ENCODE measurements at regions not wholly inside any gene's neighbourhood (a gene's known extent, or its start where the extent isn't known, plus 50 kb on each side); places are given as distances from the start of the nearest gene placed in this dataset.

DNA sequence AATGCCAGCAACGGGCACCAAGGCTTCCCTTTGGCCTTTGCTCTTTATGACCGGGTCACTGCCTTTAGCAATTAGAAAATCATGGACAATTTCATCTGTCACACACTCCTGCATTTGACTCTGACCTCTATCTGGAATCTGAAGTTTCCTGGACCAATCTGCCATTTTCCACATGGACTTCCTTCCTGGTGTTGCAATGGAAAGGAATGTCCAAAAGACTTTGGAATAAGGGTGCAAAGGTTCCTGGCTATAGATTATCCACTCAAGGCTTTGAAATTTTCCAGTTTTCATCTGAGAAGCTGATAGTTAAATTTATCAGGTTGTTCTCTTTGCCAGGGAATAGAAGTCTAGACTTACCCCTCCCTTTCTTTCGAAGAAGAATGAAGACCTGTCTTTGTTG is 523.1 kb upstream of the ZNF462 start:
- no peak for DNase-seq

DNA sequence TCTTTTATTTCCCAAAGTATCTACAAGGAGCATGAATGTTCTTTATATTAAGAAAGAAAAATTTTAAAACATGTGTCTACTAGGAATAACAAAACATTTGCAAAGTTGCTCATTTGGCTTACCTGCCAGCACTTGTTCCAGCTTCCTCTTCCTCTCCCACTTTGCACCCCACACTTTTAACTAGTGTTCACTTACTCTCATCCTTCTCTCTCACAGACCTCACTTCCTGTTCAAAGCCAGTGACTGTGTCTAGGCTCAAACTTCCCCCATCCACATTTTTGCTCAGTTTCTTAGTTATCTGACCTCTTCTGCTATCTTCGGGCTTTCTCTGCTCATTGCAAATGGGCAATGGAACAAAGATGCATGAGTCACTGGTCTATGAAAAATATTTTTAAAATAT is 512.2 kb upstream of the ZNF462 start:
- no peak for DNase-seq

DNA sequence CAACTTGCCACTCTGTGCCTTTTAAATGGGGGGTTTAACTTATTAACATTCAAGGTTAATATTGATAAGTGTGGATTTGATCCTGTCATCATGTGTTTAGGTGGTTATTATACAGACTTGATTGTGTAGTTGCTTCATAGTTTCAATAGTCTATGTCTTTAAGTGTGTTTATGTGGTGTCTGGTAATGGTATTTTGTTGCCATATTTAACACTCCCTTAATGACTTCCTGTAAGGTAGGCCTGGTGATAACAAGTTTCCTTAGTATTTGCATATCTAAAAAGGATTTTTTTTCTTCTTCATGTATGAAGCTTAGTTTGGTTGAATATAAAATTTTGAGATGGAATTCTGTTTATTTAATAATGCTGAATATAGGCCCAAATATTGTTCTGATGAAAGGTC is 506.0 kb upstream of the ZNF462 start:
- DNase-seq, result no peak

DNA sequence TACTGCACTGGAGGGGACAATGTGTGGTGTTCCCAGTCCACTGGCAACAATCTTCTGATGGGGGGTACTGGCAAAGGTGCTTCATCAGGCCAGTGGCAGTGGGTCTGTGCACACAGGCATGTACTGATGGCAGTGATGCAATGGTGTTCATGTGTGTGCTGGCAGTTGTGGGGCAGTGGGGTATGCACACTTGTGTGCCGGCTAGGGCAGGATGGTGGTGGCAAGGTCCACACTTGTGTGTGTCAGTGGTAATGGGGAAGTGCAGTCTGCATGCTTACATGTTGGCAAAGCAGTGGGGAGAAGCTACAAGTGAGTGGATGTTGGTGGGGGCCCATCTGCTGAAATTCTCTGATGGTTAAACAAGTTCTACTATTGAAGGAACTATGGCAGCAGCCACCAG is 504.6 kb upstream of the ZNF462 start:
- DNase-seq, result no peak

DNA sequence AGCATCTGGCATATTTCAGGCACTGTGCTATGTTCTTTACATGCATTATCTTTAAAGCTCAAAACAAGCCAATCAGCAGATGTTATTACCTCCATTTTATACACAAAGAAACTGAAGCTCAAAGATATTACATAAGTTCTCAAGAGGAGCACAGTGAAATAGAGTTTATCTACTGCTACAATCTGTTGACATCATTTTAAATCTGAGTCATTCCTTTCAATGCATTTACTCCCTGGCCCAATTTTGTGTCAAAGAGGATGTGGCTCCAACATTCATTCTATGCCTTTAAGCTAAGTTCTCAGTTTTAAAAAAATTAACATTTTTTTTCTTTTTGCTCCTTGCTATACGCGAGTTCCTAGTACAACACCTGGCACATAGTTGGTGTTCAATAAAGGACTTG is 486.3 kb upstream of the ZNF462 start:
- DNase-seq, result no peak

DNA sequence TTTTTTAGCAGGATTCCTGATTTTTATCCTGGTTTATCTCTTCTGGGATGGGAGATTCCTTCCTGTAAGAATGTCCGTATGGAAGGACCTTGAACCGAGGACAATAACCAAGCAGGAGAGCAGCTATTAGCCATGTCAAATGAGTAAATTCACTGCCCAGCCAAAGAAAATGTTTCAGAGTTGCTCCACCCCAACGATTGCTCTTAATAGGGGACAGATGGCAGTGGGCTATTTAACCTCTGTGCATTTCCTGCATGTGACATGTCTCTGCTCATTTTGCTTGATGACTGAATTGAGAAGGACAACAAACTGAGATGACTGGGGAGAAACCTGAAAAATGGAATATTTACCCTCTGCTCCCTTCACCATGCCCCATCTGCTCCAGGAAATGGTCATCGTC is 479.9 kb upstream of the ZNF462 start:
- no peak for DNase-seq

DNA sequence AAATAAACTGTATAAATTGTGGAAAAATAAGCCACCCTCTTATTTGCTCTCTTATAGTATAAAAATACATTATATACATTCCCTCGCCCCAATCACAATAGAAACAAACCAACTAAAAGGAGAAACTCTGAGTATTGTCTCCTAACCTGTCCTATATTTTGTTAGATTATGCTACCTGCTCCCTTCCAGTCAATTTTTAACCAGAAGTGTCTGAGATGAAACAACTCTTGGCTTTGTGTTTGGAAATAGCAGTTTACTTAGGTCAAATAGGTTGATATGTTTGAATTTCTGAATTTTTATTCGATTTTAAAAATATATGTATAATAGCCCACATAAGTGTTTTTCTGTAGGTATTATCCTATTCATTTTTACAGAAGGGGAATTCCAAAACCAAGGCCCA is 475.0 kb upstream of the ZNF462 start:
- no peak for DNase-seq

DNA sequence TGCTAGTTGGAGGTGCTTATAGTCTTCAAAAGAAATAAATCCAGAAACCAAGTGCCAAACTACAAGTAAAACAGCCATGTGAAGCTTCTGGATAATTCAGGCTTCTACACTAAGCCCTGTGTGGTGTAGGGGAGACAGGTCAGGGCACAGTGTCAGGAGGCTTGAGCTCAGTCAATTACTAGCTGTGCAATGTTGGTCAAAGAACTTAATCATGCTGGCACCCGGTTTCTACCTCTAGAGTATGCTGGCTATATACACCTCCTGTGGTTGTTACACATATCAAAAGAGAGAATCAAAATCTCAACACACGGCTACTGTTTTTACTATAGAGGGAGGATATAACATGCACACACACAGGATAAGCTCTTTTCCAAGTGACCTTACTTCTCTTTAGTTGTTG is 469.7 kb upstream of the ZNF462 start:
- no peak for DNase-seq

DNA sequence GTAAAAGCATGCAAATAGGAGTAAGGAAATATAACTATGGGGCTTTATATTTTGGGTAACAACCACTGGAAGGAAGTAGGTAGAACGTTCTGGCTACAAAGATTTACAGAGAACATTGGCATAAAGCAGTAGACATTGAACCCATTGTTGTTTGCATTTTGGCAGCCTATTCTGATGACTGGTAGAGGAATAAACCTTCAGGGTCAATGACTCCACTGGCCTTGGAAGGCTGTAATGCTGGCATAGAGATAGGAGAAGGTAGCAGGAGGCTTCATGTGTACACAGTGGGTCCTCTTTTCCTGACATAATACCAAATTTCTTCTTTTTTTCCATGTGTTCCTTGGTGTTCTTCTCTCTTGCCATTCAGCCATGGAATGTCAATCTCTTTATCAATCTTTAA is 462.8 kb upstream of the ZNF462 start:
- no peak for DNase-seq

DNA sequence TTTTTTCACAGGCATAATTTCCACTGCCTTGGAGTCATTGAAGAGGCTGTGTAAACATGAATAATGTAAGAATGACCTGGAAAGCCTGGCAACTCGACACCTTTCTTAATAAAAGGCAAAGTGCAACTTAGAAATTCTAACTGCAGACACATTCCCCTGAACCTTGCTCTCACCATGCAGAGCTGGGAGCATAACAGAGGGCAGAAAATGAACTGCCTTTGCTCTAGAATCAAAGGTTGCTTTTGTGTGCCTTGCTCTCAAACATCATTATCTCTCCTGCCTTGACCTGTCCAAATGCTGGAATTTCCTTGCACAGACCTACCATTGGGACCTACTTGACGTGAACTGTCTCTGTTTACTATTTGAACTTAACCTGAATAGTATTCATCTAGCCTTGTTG is 462.0 kb upstream of the ZNF462 start:
- DNase-seq, result no peak

DNA sequence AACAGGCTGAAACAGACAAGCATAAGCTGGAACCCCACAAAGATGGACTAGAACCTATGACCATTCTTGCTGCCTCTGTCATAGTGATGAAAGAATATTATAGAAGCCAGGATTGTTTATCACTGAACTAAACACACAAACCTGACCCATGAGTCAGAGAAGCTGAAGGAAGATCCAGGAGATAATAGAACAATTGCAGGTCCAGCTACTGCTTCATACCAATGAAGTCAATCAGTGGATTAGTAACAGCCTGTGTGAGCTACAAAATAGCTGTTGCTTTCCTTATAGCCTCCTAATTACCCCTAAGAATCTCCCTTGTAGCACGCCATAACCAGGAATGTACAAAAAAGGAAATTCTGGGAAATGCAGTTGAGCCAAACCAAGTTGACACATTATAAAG is 459.9 kb upstream of the ZNF462 start:
- DNase-seq, result peak; percentile 80

DNA sequence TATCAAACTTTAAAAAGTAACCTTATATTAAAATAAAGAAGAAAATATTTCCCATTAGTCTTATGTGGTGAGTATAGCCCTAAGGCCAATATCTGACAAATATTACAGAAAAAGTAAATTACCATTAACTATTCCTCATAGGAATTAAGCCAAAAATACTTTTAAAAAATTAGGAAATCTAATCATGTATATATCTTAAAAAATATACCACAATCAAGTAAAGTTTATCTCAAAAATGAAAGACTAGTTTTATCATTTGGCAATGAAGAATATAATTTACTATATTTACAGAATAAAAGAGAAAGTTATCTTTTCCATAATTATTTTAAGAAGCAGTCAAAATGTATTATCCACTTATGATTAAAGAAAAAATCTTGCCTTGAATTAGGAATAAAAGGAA is 458.8 kb upstream of the ZNF462 start:
- DNase-seq, result no peak

DNA sequence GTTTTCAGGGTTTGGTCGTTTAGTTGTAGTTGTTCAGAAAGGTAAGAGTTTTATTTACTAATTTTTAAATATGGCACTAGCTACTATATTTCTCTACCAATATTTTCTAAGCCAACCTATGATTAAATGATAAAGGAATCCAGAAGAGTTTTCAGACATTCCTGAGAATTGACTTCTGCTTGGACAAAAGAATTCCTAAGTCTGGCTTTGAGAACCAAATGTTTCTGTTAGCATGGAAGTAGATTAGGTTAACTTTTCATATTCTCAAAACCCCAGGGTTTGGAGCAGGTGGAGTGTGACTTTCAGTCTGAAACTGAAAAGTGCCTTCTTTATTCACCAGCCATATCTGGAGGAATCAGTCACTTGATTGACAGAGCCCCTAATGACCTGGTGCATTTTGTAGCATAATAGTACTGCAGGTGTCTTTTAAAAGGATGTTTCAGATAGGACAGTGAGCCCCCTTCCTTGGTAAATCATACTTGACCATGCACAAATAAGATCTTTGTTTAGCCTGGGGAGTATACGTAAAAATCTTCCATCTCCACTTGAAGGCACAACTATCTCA is 457.0 kb upstream of the ZNF462 start:
- DNase-seq, result peak; percentile 50

DNA sequence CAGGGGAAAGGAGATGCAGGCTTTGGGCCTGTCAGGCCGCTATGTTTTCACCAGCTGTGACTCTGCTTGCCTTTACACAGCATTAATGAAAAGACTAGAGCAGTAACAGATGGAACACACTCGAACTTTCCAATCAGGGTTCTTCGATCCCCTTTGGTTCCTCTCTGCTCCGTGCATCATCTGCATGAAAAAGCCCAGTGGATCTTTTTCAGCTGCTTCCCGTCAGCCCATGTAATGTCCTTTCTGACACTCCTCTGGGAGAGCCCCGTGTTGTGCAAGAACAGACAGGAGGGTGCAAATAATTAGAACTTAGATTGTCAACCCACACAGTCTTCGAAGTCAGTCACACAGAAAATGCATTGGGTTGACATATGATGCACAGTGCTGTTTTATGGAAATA is 448.9 kb upstream of the ZNF462 start:
- no peak for DNase-seq

DNA sequence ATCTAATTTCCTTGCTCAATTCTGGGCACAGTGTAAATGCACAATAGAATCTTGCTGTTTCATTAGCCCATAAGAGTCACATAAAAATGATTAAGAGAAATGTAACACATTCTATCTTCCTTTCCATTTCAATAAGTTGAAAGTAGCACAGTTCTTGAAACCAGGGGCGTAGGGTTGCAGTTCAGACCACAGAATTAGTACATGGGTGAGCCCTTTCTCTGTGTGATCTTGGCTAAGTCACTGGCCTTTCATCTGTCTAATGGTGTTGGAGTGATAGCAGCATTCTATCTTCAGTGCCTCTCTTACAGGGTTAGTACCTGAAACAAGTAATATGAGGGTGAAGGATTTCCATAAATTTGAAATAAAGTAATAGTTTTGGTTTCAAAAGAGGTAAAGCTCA is 445.3 kb upstream of the ZNF462 start:
- DNase-seq, result no peak

DNA sequence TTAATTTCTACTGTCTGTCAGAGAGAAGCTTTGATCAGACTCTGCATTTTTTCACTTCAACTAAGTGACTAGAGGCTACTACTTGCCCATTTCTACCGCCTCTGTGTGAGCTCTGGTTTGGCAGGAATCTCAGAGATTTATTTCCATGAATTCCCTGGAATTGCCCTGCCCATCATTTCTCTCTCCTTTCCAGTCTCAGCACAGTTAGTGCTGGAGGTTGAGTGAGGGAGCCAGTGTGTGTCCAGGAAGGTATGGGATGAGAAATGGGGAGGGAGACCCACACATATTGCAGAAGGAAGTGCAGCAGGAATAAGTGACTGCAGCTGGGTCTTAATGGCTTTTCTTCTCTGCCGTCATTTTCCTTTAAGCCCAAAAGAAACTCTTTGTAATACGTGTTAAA is 443.1 kb upstream of the ZNF462 start:
- no peak for DNase-seq

DNA sequence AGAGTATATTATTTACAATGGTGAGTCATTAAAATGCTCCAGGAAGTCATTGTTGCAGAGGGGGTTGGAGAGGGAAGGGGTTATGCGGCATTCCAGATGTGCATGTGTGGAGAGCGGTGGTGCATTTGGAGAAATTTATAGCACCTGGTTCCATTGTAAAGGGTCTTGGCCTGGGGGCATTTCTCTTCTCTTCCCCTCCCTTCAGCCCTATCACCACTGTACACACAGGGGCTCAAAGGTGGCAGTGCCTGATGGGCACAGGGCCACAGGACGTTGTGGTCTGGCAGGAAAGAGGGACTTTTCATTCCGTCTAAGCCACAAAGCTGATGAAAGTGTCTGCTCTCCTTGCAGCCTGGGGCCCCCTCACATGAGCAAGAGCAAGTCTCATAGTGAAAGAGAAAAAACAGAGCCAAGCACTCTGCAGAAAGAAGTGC is 442.4 kb upstream of the ZNF462 start:
- peak; percentile 19 for DNase-seq

DNA sequence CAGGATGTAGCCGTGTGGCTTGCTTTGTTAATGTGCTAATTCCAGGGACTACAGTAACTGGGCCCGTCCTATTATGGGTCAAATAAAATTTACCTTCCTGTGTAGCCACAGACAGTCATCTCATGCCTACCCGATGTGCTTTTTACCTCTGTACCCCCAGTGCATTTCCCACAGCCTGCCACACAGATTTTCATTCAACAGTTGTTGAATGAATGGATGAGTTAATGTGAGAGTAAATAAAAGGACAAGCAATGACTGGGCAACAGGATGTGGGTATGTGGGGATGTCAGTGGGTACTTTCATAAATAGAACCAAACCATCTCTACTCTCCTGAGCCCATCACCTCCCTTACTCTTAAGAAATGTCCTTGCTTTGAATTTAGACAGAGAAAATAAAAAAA is 441.2 kb upstream of the ZNF462 start:
- DNase-seq, result no peak

DNA sequence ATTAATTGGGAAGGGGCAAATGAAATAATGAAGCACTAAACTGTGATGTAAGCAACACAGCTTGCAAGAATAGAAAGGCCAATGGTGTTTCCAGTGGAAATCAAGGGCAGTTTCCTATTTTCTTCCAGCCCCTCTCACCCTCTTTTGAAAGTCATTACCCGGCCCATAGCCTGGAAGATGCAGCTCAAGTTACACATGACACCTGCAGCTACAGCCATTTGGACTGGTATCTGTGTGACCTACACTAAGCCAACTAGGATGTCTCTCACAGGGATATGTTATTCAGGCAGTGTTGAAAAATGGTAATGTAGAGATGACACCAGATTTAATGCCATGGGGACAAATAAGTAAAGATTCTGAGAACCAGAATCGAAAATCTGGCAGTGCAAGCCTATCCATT is 439.4 kb upstream of the ZNF462 start:
- no peak for DNase-seq

DNA sequence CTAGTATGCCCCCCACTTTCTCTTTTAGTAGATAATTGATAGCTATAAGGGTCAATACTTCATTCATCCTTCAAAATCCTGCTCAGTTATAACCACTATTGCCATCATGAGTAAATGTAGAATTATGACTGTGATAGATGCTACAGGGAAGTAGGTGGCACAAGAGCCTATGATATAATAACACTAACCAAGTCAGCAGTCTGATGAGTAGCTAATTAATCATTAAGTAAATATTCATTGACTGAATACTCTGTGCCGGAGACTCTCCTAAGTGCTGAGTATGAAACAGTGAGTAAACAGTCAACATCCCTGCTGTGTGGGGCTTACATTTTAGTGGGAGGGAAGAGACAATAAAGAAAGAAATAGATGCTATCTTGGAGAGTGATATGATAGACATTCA is 430.3 kb upstream of the ZNF462 start:
- DNase-seq, result peak; percentile 3

DNA sequence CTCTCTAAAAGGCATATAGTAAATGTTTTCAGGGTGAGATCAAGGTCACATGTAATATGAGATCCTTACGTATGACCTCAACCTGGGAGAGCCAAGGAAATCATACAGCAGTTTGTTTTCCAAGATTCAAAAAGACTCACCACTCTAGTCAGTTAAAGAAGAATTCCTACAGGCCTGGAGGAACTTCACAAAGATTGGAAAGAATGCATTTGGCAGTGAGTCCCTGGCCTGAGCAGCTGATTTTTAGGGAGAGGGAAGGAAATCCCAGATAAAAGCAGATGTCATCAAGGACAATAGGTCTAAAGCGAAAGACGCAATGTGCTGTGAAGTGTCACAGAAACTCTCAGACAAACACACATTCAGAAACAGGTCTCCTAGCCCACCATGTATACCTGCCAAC is 424.0 kb upstream of the ZNF462 start:
- no peak for DNase-seq

DNA sequence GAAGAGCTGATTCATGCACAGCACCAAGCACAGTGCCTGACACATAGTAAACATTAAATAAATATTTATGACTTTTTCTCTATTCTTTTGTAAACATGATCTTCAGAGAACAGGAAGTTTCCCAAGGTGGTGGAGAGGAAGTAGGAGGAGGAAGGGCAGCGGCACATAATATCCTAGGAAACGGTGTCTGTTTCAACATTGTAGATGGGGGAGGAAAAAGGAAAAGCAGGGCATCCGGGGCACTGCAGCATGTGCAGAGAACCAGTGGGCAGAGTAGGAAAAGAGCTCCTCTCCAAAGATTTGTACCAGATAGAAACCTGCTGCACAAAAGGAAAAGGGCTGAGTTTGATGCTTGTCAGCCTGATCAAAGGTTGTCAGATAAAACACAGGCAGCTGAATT is 421.7 kb upstream of the ZNF462 start:
- no peak for DNase-seq

DNA sequence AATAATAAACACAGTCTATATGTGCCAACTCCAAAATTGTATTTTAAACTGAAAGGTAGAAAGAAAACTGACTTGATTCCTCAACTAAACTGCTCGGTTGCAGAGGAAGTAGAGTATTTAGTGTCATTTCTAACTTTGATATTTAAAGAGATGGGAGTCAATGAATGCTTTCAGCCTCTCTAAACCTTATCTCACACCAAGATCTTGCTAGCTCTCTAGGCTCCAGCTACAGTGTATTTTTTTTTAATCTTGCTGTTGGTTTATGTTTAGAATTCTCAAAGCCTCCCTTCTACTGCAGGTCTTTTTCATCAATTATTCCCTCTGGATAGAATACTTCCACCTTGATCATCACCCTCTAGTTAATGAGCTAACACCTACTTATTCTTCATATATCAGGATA is 419.4 kb upstream of the ZNF462 start:
- no peak for DNase-seq

DNA sequence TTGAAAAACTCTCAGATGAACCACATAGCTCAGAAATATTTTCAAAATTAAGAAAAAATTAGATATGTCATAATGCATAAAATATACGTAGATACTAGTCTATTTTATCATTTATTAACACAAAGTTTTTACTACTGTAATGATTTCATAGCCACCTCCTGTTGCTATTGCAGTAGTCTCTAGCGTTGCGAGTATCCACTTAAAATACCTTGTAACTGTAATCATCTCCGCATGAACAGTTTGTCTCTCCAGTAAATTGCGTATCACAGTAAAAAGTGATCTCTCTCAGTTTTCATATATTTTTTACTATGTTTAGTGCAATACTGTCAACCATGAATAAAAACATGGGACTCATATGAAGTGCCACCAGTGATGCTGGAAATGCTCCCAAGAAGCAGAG is 417.9 kb upstream of the ZNF462 start:
- no peak for DNase-seq

DNA sequence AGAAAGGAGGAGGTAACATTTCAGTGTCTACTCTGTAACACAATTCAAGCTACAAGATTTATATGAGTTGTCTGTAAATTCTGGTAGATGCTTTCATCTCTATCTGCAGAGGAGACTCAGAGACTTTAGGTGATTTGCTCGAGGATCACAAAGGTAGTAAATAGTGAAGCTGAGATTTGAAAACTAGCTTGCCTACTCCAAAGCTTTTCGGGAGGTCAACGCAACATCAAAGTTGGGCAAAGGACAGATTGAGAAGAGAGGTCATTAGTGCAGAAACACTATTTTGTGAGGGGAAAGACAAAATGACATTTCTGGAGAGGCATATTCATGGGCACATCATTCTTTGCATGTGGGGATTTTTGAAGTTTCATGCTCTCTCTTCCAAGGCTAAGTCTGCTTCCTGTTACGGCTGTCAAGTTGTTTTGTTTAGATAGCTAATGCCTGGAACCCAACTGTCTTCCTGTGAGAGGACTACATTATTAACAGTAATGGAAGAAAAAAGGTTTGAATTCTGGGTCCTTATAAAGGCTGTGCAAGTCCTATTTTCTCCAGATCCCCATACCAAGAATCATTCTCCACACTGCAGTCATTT is 413.5 kb upstream of the ZNF462 start:
- no peak for DNase-seq

DNA sequence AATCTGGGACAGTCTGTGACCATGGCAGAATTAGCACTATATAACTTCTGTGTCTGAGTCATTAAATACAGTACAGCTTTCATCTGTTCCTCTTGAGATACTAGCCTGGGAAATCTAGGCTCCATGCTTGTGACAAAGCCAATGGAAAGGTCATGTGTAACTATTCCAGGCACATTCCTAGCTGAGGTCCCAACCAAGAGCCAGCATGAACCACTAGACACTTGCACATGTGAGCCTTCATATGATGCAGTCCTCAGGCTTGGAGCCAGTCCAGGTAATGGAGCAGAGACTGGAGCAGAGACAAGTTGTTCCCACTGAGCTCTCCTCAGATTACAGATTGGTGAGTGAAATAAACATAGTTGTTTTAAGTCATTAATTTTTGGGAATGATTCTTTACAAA is 412.4 kb upstream of the ZNF462 start:
- DNase-seq, result no peak

Measured in kidney glomerular epithelial cell (primary cell).